GOT3 (cell line): ENCODE measurements at regions not wholly inside any gene's neighbourhood (a gene's known extent, or its start where the extent isn't known, plus 50 kb on each side); places are given as distances from the start of the nearest gene placed in this dataset.
"Not testable (repeated sequence)": the region's sequence is repeated elsewhere in the genome, so short reads cannot be mapped to it uniquely, and the experiment has no call there.

Experiments used
- DNase-seq: peaks from one replicate; lab custom pipeline; 2025; ENCODE audit warnings: mixed read lengths; lab: John Stamatoyannopoulos, UW

GRCh38 chr7:116377721-116378120, 121.8 kb upstream of the CAV2 start:
- no peak for DNase-seq

- DNase-seq, result no peak
Measured at GRCh38 chr7:116380025-116380424, 119.5 kb upstream of the CAV2 start.

- DNase-seq, result no peak
Measured at GRCh38 chr7:116382375-116382774, 117.2 kb upstream of the CAV2 start.

- no peak for DNase-seq
Measured at GRCh38 chr7:116384936-116385635, 114.5 kb upstream of the CAV2 start.

GRCh38 chr7:116386674-116387073, 112.9 kb upstream of the CAV2 start:
- no peak for DNase-seq

- DNase-seq, result no peak
Measured at GRCh38 chr7:116390363-116390762, 109.2 kb upstream of the CAV2 start.

- DNase-seq, result no peak
Measured at GRCh38 chr7:116392806-116393205, 106.7 kb upstream of the CAV2 start.

GRCh38 chr7:116393654-116394053, 105.9 kb upstream of the CAV2 start:
- DNase-seq, result no peak

- no peak for DNase-seq
Measured at GRCh38 chr7:116394106-116394505, 105.4 kb upstream of the CAV2 start.

GRCh38 chr7:116395141-116395791, 104.3 kb upstream of the CAV2 start:
- no peak for DNase-seq

GRCh38 chr7:116398672-116399071, 100.9 kb upstream of the CAV2 start:
- DNase-seq, result no peak

- DNase-seq, result no peak
Measured at GRCh38 chr7:116399819-116400218, 99.7 kb upstream of the CAV2 start.

- no peak for DNase-seq
Measured at GRCh38 chr7:116400522-116400921, 99.0 kb upstream of the CAV2 start.

GRCh38 chr7:116401711-116402110, 97.8 kb upstream of the CAV2 start:
- no peak for DNase-seq

- no peak for DNase-seq
Measured at GRCh38 chr7:116403265-116403664, 96.3 kb upstream of the CAV2 start.

GRCh38 chr7:116404389-116404788, 95.1 kb upstream of the CAV2 start:
- no peak for DNase-seq

GRCh38 chr7:116405810-116406209, 93.7 kb upstream of the CAV2 start:
- no peak for DNase-seq

GRCh38 chr7:116407165-116407564, 92.4 kb upstream of the CAV2 start:
- DNase-seq, result no peak

GRCh38 chr7:116408166-116408565, 91.4 kb upstream of the CAV2 start:
- DNase-seq, result no peak

GRCh38 chr7:116408831-116409453, 90.6 kb upstream of the CAV2 start:
- DNase-seq, result not testable (repeated sequence)

GRCh38 chr7:116410694-116411093, 88.8 kb upstream of the CAV2 start:
- DNase-seq, result not testable (repeated sequence)

- DNase-seq, result no peak
Measured at GRCh38 chr7:116417593-116418345, 81.8 kb upstream of the CAV2 start.

GRCh38 chr7:116418524-116418923, 81.0 kb upstream of the CAV2 start:
- no peak for DNase-seq
